ENCODE measurements at regions not wholly inside any gene's neighbourhood (a gene's known extent, or its start where the extent isn't known, plus 50 kb on each side); places are given as distances from the start of the nearest gene placed in this dataset.

GRCh38 chr15:85890620-85890980 is 95.9 kb upstream of the KLHL25 start:
- no peak for DNase-seq

GRCh38 chr15:85891470-85891869 is 96.7 kb upstream of the KLHL25 start:
- no peak for DNase-seq

- no peak for DNase-seq
Measured at GRCh38 chr15:85892232-85892631, 97.5 kb upstream of the KLHL25 start.

DNA sequence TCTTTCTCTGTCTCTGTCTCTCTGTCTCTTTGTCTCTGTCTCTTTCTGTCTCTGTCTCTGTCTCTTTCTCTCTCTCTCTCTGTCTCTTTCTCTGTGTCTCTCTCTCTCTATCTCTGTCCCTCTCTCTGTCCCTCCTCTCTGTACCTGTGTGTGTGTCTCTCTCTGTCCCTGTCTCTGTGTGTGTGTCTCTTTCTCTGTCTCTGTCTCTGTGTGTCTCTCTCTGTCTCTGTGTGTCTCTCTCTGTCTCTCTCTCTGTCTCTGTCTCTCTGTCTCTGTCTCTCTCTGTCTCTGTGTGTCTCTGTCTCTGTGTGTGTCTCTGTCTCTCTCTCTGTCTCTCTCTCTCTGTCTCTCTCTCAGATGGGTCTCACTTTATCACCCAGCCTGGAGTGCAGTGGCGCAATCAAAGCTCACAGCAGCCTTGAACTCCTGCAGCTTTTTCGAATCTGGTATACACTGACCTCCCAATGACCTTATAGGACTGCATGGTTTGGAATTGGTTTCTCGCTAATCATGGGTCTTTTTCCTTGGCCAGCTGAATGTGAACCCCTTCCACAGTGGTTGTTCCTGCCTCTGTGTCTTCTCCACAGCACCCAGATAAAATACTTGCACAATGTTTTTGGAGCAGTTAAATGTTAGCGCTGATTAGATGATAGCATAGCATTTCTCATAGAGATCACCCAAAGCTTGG is 102.6 kb upstream of the KLHL25 start:
- no peak for DNase-seq

- no peak for DNase-seq
Measured at GRCh38 chr15:85897895-85898717, 103.4 kb upstream of the KLHL25 start.

DNA sequence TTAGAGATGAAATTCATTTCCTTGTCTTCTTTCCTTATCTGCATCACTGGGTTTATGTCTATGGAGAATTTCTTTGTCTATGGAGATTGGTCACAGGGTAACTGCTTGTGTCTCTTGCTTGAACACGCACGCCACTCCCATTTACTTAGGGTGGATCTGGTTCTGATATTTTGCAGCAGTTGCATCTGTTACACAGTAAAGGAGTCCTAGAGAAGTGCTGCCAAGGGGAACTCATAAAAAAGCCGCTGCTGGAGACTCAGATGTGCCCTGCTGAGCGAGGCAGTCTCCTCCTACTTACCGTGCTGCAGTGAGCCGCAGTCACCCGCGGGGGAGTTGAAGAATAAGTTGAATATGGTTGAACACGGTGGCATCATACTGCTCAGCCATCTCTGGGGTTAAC is 105.2 kb upstream of the KLHL25 start:
- no peak for DNase-seq

GRCh38 chr15:85905751-85906450 is 111.2 kb upstream of the KLHL25 start:
- no peak for DNase-seq

DNA sequence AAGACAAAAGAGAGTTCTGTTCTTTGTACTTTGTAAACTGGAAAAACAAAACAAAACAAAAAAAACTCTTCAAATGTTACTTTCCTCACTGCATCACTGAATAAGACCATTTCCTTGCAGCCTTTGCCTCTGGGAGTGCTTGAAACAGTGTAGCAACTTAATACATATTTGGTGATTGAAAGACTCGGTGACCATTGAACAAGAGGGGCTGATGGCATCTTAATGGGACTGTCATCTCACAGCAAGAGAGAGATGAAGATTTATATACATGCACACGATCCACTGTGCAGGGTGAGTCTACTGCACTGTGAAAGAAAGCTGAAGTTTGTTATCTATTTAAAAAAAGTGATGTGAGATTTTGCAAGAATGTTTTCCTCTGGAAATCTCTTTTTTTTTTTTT is 111.9 kb upstream of the KLHL25 start:
- no peak for DNase-seq

DNA sequence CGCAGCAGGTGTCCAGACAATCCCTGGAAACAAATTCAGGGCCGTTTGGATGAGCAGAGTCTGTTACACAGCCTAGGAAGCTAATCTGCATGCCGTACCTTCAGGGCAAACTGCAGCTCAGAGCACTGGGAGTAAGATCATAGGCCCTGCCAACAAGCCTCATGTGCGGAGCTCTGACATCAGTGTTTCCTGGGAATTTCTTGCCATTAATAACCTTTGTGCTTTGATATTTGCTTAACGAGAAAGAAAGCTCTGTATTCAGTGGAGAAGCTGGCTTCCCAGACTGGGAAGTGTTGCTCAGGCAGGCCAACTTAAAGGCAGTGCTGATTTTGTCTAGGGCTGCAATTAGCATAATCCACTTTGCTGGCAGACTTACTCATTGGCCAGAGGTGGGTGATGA is 116.1 kb upstream of the KLHL25 start:
- DNase-seq, result no peak

DNA sequence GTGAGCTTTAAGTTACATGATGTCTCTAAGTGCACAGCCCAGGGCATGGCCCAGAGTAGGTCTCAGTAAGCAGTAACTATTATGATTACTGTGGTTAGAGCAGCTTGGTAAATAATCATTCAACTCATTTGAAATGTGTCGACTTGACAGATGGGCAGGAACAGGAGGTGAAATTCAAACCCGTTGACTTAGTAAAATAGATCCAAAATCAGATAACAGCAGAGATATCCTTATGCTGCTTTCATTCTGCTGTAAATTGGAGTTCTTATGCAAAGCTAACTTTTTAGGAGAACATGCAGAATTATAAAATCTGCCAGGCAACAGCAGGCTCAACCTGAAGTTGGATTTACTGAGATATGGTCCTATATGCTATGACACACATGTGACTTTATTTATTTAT is 118.7 kb upstream of the KLHL25 start:
- no peak for DNase-seq

DNA sequence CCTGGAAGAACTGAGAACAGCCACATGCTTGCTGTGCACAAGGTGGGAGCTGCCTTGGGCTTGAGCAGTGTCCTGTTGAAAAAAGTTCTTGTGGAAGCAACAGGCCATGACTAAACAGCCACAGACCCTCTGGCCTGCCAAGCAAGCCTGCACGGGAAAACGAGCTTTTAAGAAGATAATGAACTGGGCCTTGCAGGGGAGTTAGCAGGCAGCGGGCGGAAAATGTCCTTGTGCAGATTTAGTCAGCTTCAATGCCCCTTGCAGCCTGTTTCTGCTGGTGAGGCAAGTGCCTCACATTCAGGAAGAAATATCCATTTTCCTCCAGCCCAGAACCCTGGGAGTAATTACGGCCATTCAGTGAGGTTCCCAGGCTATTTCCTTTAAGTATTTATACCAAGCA is 126.2 kb upstream of the KLHL25 start:
- no peak for DNase-seq

- DNase-seq, result no peak
Measured at GRCh38 chr15:85924088-85924487, 129.4 kb upstream of the KLHL25 start.

DNA sequence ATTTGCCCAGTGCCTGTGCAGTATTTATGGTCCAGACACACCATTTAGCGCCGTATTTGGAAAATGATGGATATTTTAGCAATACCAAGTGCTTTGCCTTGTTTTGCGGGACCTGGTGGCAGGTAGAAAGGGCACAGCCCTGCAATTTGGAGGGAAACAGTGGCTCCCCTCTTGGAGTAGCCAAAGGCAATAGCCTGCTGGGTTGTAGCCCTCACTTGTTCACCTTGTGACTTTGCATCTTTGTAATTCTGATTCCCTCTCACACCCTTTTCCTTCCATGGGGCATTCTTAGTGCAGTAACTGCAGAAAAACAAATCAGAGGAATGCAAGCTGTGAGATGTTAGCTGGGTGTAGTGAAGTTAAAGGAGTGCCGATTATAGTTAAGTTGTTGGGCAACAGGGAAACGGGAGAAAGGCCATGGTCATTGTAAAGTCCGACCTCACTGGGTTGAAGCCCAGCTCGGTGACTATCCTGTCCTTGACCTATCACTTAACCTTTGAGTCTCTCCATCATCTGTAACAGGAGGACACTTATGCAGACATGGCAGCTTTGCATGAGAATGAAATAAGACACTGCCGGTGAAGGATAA is 131.0 kb upstream of the KLHL25 start:
- no peak for DNase-seq

- DNase-seq, result no peak
Measured at GRCh38 chr15:85926834-85927233, 132.1 kb upstream of the KLHL25 start.

DNA sequence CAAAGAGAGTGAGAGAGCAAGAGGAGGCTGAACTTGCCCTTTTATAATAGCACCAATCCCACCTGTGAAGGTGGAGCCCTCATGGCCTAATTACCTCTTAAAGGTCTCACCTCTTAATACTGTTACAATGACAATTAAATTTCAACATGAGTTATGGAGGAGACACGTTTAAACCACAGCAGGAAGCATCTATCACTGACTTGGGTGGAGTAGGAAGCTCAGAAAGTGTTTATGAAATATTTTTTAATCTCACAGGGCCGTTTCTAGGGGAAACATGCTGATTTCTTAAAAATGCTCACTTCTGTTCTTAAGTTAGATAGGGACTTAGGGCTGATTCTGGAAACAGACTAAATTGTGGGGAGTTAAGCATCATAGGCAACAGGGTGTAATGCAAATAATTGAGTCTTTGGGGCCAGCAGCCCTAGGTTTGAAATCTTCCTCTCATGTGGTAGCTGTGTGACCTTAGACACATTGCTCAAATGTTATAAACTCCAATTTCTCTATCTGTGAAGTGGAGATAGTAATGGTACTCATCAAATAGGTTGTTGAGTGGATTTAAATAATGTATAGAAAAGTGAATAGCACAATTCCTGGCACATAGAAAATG is 133.3 kb upstream of the KLHL25 start:
- no peak for DNase-seq

GRCh38 chr15:85929786-85930185 is 135.1 kb upstream of the KLHL25 start:
- no peak for DNase-seq

- DNase-seq, result no peak
Measured at GRCh38 chr15:85932391-85932790, 137.7 kb upstream of the KLHL25 start.

GRCh38 chr15:85934691-85935090 is 140.0 kb upstream of the KLHL25 start:
- no peak for DNase-seq

- no peak for DNase-seq
Measured at GRCh38 chr15:85935182-85935581, 140.5 kb upstream of the KLHL25 start.

- DNase-seq, result no peak
Measured at GRCh38 chr15:85937661-85938060, 142.0 kb upstream of the AGBL1 start.

DNA sequence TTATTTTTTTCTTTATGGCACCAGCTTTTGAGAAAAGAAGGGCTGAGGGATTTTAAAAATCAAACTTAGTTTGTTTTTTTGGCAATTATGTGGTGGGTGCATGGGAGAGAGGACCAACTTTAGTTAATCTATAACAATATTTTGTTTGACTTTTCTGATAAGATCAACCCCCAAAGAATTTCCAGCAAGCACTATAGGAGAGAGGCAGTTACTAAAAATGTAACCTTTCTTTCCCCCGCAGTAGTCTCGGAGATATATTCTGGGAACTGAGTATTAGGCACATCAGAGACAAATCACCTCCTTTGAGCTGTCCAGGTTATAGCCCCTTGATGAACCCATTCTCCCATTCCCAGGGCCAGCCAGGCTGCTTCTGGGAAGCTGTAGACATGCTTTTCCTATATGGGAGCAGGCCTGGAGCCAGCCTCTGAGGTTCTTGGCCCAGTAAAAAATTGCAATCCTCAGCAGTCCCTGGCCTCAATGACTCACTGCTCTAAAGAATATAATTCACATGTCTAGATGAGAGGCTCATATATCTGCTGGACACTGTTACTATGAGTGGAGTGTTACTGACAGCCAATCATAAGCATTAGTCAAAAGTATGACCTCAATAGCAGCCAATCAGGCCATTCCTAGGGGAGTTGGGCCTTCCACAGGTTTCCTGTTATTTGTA is 138.3 kb upstream of the AGBL1 start:
- no peak for DNase-seq

GRCh38 chr15:85942632-85943031 is 137.0 kb upstream of the AGBL1 start:
- DNase-seq, result no peak

- no peak for DNase-seq
Measured at GRCh38 chr15:85943151-85943550, 136.5 kb upstream of the AGBL1 start.

Data from AML-193 (cell line).